GM19467 (cell line): ENCODE measurements at regions not wholly inside any gene's neighbourhood (a gene's known extent, or its start where the extent isn't known, plus 50 kb on each side); places are given as distances from the start of the nearest gene placed in this dataset.
"Not testable (repeated sequence)": the region's sequence is repeated elsewhere in the genome, so short reads cannot be mapped to it uniquely, and the experiment has no call there.

Source experiments
- ATAC-seq: cut with Tn5 transposase; IDR thresholded peaks from one replicate; pipeline ENCODE4 v1.9.1; 2021; ENCODE audit warnings: mild to moderate bottlenecking, moderate library complexity; ENCODE audit not compliant: unreplicated experiment

DNA sequence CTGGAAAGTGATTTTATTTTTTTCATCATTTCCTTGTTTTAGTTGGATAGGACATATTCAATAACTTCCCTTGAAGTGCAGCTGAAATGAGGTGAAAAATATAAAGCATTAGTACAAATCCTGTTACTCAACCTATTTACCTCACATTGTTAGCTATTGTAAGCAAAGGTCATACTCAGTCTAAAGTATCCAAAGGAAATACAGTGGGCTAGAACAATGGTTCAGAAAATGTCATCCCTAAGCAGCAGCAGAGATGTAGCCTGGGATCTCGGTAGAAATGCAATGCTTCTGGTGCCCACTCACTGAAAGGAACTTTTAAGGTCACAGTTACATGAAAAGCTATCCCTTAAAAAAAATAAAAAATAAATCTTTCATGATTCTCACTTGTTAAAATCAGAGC is 300.6 kb downstream of the PPP4R3C start:
- ATAC-seq: no peak

- not testable (repeated sequence) for ATAC-seq
Measured at GRCh38 chrX:27156921-27157320, 306.2 kb downstream of the PPP4R3C start.

GRCh38 chrX:27136325-27136724 is 326.8 kb downstream of the PPP4R3C start:
- no peak for ATAC-seq

DNA sequence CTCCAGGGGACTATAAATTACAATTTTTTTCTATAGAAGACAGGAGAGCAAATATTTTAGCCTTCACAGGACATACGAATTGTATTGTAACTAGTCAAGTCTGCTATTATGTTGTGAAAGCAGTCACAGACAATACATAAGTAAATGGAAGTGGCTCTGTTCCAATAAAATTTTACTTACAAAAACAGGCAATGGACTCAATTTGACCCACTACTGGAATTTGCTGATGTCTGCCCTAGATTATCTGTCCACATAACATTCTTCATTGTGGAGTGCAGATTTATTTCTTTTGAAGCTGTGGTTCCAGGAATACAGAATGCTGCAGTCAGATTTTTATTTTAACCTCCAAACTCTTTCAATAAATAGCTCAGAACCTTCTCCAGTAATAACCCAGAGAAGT is 330.3 kb downstream of the PPP4R3C start:
- ATAC-seq: no peak

DNA sequence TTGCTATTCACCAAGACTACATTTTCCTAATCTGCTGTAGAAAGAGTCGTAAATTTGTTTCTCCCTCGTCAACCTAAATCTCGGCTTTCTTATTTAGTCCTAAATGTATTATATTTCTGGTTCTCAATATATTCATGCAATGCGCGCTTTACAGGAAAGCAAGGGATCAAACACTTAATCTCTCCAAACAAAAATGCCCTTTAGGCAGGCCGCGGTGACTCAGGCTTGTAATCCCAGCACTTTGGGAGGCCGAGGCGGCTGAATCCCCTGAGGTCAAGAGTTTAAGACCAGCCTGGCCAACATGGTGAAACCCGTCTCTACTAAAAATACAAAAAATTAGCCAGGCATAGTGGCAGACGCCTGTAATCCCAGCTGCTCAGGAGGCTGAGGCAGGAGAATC is 376.0 kb downstream of the PPP4R3C start:
- ATAC-seq: not testable (repeated sequence)

- ATAC-seq: no peak
Measured at GRCh38 chrX:27086237-27086636, 376.9 kb downstream of the PPP4R3C start.

GRCh38 chrX:27085346-27085745 is 377.8 kb downstream of the PPP4R3C start:
- ATAC-seq: no peak

- no peak for ATAC-seq
Measured at GRCh38 chrX:27078371-27078770, 384.8 kb downstream of the PPP4R3C start.

DNA sequence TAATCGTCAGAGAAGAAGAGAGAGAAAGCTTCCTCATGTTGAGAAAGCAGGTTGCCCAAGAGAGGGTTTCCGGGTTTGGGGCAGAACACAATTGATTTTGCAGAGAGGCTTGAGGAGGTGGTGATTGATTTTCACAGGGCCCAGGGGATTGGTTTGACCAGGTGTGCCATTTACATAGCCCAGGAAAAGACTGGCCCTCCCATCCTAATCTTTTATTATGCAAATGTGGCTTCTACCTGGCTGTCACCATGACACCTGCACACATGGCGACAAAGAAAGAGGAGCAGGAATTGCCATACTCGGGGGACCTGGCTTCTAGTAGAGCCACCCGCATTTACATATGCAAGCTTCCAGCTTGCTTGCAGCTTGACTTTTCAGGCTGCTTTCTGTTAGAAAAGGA is 405.3 kb downstream of the PPP4R3C start:
- ATAC-seq: no peak

GRCh38 chrX:27039332-27039731 is 423.8 kb downstream of the PPP4R3C start:
- no peak for ATAC-seq

DNA sequence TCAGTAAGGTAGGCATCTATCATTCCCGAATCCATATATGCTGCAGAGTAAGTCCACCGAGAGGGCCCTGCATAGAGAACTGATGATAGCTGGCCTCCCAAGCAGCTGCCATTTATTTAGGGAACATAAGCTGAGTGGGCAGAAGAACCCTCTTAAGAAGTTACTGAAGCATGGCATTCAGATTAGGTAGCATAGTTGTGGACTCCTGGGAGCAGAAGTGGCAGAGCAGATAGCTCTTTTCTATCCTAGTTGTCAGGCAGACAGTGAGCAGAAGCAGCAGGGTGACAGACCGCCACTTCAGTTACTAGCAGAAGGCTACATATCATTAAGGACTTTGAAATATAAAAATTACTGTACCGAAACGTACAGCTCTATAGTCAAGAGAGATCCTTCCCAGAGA is 454.7 kb downstream of the PPP4R3C start:
- no peak for ATAC-seq

DNA sequence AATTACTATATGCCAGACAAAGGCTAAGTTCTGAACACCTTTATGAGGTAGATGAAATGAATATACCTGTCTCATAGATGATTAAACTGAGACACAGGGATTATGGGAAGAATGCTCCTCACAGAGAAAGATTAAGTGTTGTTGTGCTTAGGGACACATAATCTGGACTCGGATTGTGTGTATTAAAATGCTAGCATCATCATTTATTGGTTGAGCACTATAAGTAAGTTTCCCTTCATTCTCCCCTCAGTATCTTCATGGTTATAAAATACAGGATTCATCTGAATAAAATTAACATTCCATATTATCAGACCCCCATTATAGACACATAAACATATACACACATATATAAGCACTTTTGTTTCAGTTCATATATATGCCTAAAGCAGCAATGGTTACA is 463.5 kb downstream of the PPP4R3C start:
- ATAC-seq: no peak

DNA sequence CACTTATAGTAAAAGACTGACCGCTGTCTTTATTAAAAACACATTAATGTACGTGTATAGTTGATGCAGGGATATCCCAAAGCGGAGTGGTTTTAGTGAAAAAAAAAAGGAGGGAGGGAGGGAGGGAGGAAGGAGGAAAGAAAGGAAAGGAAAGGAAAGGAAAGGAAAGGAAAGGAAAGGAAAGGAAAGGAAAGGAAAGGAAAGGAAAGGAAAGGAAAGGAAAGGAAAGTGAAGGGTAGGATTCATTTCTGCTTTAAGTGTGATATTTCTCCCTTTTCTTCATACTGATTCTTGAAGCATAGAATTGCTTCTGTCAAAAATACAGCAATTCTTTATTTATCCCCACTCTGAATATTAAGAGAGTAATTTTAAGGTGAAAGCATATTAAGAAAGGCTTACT is 504.9 kb downstream of the PPP4R3C start:
- no peak for ATAC-seq

- no peak for ATAC-seq
Measured at GRCh38 chrX:26954029-26954428, 509.1 kb downstream of the PPP4R3C start.

DNA sequence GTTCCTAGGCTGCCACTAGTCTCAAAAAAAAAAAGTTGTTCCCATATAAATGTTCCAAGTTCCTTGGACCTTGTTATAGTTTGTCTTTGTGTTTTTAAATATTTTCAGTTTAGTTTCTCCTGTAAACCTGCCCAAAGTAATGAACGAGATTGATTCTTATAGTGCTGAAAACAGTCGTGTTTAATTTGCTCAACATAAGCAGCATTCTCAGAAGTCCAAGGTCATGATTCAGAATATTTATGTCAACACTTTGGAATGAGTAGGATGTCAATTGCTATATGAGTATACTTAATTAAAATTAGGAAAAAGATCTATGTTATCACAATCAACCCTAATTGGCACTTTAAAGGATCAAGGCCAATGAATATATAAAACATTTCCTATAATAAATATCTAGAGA is 510.9 kb downstream of the PPP4R3C start:
- ATAC-seq: no peak

DNA sequence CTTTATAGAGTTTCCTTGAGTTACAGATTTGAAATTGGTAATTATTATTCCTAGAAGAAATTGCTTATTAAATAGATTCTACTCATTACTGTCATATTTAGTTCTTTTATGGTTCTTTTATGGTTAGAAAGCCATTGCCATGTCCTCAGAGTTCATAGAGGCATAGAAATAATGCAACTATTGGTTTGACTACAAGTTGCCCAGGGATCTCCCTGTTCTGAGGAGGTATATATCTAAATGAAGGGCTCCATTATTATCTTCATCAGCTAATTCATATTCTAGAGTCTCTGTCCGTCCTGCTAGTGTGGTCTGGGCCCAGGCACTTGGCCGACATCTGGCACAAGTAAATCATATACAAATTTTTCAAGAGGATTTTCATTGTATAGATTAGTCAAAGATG is 535.7 kb downstream of the PPP4R3C start:
- ATAC-seq: no peak

- ATAC-seq: no peak
Measured at GRCh38 chrX:26925088-26925487, 538.1 kb downstream of the PPP4R3C start.

DNA sequence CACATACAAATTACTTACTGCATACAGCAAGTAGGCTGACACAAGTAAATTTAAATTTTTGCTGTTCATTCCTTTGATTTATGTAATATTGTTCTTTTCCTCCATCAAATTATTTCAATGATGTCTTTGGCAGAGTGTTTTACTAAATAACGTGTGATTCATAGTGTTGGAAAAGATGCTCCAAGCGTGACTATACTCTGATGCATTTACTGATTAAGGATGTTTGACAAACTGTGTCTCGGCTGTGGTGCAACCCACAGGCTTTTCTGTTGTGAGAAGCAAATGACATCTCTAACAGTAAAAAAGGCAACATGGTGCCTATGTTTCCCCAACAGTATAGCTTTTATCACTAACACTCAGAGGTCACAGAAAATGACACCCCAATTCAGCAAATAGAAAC is 540.9 kb downstream of the PPP4R3C start:
- ATAC-seq: no peak

GRCh38 chrX:26918631-26919030 is 544.5 kb downstream of the PPP4R3C start:
- ATAC-seq: no peak

DNA sequence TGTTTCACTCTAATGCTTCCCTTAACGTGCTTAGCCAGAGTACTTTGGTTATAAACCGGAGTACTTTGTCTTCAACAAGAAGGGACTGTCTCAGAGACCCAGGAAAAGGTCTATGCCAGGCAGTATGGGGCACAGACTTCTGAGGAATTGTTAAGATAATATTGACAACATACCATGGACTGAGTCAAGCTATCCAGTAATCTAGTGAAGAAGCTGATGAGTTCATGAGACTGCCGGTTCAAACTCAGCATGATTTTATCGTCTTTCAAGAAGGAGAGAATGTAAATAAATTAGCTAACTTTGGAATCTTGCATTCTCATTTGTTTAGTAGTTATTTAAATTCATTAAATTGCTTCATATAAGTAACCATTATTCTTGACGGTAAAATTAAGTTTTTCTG is 546.1 kb downstream of the PPP4R3C start:
- ATAC-seq: no peak

GRCh38 chrX:26915064-26915463 is 548.1 kb downstream of the PPP4R3C start:
- ATAC-seq: no peak

DNA sequence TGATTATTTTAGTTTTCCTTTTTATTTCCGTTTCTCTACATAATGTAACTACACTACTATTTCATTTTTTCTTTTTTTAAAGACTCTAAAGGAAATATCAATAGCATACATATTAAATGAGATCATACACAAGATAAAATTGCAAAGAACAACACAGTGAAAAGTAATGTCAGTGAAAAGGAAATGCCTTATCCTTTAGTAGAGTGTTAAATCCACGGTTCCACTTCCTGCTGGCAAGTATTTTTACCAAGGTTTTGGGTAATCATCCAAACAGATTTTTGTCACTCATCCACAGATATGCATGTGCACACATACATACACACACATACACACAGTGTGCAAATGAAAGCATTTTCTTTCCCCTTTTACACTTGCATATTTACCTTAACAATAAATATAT is 548.9 kb downstream of the PPP4R3C start:
- ATAC-seq: no peak

DNA sequence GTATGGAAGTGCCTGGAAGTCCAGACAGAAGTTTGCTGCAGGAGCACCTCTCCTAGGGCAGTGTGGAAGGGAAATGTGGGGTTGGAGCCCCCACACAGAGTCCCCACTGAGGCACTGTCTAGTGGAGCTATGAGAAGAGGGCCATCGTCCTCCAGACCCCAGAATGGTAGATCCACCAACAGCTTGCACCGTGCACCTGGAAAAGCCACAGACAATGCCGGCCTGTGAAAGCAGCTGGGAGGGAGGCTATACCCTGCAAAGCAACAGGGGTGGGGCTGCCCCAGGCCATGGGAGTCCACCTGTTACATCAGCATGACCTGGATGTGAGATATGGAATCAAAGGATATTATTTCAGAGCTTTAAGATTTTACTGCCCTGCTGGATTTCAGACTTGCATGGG is 551.4 kb downstream of the PPP4R3C start:
- not testable (repeated sequence) for ATAC-seq

GRCh38 chrX:26909728-26910127 is 553.4 kb downstream of the PPP4R3C start:
- no peak for ATAC-seq
